ENCODE measurements at regions not wholly inside any gene's neighbourhood (a gene's known extent, or its start where the extent isn't known, plus 50 kb on each side); places are given as distances from the start of the nearest gene placed in this dataset.

DNA sequence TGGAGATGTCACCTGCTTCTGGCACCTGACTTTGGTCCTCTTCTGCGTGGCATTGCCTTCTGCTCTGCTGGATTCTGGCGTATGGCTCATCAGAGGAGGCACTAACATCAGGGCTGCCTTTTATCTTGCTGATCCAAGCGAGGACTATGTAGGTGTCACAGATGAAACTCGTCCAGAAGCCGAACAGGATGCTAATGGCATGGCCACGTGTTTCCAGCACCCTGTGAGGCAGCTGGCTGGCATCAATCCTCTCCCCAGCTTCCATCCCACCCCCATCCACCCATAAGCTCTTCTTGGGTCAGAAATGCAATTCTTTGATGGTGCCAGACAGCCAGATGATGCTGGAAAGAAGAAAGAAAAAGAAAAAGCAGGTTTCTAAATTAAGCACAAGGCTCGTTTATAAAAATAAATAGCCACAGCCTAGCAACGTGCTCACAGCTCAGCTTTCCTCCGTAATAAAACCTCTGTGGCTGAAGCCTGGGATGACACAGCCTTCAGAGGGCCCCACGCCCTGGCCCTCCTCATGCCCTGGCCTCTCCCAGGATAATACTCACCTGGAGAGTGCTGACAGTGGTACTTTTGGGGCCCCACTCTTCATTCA lies 212.9 kb upstream of the SERP2 start:
- H3K4me1 ChIP-seq, result peaks cover 4 to 61% (median 59%) of the 10 kb centered on the region in 4 donors
- peak overlapping the region; percentile 90 to 91 for H3K27ac ChIP-seq
- H3K4me3 ChIP-seq, result no peak overlapping the region
- H3K9me3 ChIP-seq, result no peaks in the 10 kb centered on the region
- DNase-seq, result peak in 1 of 2 donors; percentile 81
- intact Hi-C loops (cut with DNase I; ENCODE audit: low total_unique reads), result loop anchor here (5.0 kb wide), 1 partner anchor 57 kb away; no protein-coding TSS in a partner anchor
- TF ChIP-seq, protein P1, sequence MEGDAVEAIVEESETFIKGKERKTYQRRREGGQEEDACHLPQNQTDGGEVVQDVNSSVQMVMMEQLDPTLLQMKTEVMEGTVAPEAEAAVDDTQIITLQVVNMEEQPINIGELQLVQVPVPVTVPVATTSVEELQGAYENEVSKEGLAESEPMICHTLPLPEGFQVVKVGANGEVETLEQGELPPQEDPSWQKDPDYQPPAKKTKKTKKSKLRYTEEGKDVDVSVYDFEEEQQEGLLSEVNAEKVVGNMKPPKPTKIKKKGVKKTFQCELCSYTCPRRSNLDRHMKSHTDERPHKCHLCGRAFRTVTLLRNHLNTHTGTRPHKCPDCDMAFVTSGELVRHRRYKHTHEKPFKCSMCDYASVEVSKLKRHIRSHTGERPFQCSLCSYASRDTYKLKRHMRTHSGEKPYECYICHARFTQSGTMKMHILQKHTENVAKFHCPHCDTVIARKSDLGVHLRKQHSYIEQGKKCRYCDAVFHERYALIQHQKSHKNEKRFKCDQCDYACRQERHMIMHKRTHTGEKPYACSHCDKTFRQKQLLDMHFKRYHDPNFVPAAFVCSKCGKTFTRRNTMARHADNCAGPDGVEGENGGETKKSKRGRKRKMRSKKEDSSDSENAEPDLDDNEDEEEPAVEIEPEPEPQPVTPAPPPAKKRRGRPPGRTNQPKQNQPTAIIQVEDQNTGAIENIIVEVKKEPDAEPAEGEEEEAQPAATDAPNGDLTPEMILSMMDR (IDR thresholded peaks at IDR 0.05), result no peak
- H3K36me3 ChIP-seq, result no peaks in the 10 kb centered on the region
- no peaks in the 10 kb centered on the region for H3K27me3 ChIP-seq

DNA sequence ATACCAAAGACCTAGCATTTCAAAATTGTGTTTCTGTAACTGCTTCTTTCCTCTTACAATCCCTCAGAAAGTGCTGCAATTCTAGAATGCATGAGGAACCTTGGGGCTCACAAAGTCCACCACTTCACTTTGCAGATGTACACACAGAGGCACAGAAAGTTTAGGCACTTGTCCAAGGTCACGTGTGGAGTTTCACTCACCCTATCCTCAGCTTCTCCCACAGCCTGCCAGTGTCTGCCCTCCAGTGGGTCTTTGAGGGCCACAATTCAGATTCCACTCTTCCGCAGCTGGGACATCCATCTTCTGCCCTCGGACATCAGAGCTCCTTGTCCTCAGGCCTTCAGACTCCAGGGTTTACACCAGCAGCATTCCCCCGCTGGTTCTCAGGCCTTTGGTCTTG lies 210.5 kb upstream of the SERP2 start:
- no peak overlapping the region for H3K4me3 ChIP-seq
- intact Hi-C loops (cut with DNase I; ENCODE audit: low total_unique reads), result loop anchor here (5.0 kb wide), 1 partner anchor 54 kb away; no protein-coding TSS in a partner anchor
- H3K4me1 ChIP-seq, result peaks cover 0 to 37% (median 37%) of the 10 kb centered on the region in 4 donors
- no peaks in the 10 kb centered on the region for H3K36me3 ChIP-seq
- no peaks in the 10 kb centered on the region for H3K9me3 ChIP-seq
- TF ChIP-seq, protein P1 (IDR thresholded peaks at IDR 0.05), result no peak
- no peak for DNase-seq
- no peaks in the 10 kb centered on the region for H3K27me3 ChIP-seq
- no peak overlapping the region for H3K27ac ChIP-seq

DNA sequence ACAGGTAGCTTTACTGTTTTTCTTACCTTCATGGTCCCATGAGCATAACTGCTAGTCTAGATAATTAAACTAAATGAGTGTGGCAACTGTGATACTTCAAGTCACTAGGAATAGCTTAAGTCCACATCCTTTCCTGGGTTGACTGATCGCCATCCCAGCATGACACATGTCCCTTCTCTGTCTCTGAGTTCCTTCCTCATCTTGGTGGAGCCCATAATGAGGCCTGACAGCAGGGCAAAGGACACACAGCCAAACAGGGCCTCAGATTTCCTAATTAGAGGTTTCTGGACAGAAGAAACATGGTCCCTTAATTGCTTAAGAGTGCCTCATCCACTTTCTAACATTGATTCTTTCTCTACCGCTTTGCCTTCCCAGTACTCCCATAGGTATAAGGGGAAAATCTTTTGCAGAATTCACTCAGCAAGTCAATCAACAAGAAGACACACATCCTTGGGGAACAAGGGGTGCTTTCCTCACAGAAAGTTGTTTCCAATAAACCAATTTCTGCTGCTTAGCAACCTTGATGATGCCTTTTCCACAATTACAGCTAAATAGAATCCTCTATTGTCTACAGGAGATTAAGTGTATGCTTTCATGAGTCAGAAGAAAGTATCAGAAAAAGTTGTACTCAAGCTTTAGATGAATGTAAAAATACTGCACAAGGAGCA lies 208.3 kb upstream of the SERP2 start:
- Histone ChIP-seq H3K27ac (no peak overlapping the region), H3K36me3 (no peaks in the 10 kb centered on the region), H3K4me1 (peaks cover 0 to 15% (median 15%) of the 10 kb centered on the region in 4 donors), H3K27me3 (no peaks in the 10 kb centered on the region), H3K9me3 (no peaks in the 10 kb centered on the region), H3K4me3 (no peak overlapping the region)
- no peak for DNase-seq
- intact Hi-C loops (cut with DNase I; ENCODE audit: low total_unique reads), result no loop called here
- TF ChIP-seq, protein P1 (IDR thresholded peaks at IDR 0.05), result no peak

DNA sequence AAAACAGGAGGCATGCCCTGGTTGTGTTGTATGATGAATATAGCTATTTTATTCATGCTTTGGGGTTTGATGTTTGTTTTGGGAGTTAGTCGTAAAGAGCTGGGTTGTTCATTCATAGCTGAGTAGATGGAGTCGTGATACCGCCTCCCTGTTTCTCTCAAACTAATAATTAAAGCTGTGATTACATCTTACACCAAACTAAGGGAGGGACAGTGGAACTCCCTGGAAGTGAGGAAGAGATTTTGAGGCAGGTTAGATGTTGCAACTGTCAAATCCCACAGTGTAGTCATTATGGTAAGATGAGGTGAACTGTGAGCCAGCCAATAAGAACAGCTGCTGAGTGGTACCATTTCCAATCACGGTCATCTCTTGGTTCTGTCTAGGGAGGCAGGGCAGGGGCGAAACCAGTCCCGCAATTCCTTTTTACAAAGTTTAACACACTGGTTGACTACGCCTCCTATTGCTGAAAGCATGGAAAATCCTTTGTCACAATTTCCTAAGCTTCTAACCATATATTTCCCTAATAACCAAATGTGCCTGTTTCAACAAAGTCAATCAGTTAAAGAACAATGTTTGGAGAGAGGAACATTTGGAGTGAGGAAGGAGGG lies 207.6 kb upstream of the SERP2 start:
- H3K4me1 ChIP-seq, result peaks cover 0 to 10% (median 9%) of the 10 kb centered on the region in 4 donors
- TF ChIP-seq, protein P1 (IDR thresholded peaks at IDR 0.05), result no peak
- DNase-seq, result no peak
- H3K36me3 ChIP-seq, result no peaks in the 10 kb centered on the region
- H3K9me3 ChIP-seq, result no peaks in the 10 kb centered on the region
- H3K27ac ChIP-seq, result no peak overlapping the region
- H3K27me3 ChIP-seq, result no peaks in the 10 kb centered on the region
- intact Hi-C loops (cut with DNase I; ENCODE audit: low total_unique reads), result no loop called here
- H3K4me3 ChIP-seq, result no peak overlapping the region

DNA sequence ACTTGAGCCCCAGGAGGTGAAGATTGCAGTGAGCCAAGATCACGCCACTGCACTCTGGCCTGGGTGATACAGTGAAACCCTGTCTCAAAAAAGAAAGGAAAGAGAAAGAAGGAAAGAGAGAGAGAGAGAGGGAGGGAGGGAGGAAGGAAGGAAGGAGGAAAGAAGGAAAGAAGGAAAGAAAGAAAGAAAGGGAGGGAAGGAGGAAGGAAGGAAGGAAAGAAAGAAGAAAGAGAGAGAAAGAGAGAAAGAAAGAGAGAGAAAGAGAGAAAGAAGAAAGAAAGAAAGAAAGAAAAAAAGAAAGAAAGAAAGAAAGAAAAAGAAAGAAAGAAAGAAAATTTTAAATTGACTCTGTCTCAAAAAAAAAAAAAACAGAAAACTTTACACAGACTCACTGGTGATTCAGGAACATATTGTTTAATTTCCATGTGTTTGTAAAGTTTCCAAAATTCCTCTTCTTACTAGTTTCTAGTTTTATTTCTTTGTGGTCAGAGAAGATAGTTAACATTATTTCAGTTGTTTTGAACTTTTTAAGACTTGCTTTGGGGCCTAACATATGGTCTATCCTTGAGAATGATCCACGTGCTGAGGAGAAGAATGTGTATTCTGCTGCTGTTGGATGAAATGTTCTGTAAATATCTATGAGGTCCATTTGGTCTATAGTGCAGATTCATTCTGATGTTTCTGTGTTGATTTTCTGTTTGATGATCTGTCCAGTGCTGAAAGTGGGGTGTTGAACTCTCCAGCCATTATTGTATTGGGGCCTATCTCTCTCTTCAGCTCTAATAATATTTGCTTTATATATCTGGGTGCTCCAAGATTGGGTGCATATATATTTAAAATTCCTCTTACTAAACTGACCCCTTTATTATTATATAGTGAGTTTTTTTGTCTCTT lies 204.4 kb upstream of the SERP2 start:
- Histone ChIP-seq H3K4me3 (no peak overlapping the region), H3K4me1 (peaks cover 0 to 10% (median 4%) of the 10 kb centered on the region in 4 donors), H3K36me3 (no peaks in the 10 kb centered on the region), H3K27me3 (no peaks in the 10 kb centered on the region), H3K27ac (no peak overlapping the region), H3K9me3 (no peaks in the 10 kb centered on the region)
- no peak for DNase-seq
- intact Hi-C loops (cut with DNase I; ENCODE audit: low total_unique reads), result no loop called here
- TF ChIP-seq, protein P1 (IDR thresholded peaks at IDR 0.05), result no peak

Data from tibial artery (tissue), 4 donors.